ENCODE measurements at regions not wholly inside any gene's neighbourhood (a gene's known extent, or its start where the extent isn't known, plus 50 kb on each side); places are given as distances from the start of the nearest gene placed in this dataset.

DNA sequence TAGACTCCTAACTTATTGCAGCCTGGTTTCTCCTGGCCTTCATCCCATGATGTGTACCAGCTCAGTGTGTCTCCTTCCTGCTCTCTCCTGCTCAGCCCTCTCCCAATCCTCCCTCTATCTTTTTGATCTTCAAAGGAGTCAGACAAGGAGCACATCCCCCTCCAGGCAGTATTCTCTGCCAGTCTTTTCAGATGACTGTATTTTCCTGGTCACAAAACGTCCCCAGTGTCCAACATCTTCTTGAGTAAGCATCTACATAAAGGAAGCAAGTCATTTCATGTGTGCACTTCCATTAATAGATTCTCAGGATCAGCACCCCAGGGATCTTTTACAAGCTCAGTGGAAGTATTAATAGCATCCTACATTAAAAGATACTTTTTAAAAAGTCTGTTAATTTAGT lies 148.9 kb upstream of the THBS1 start:
- peaks cover 3 to 16% (median 9%) of the 10 kb centered on the region in 4 donors for H3K4me1 Mint-ChIP-seq
- no peaks in the 10 kb centered on the region for H3K36me3 Mint-ChIP-seq
- Histone ChIP-seq H3K9me3 (ENCODE audit: control insufficient read depth in 2 of 2, low read length in 2 of 2) (no peaks in the 10 kb centered on the region), H3K27ac (ENCODE audit: insufficient read depth, low read length, poor library complexity, severe bottlenecking) (no peak overlapping the region), H3K4me3 (ENCODE audit: low read depth, low read length) (no peak overlapping the region), H3K4me1 (ENCODE audit: control insufficient read depth, insufficient read depth, low read length, poor library complexity, severe bottlenecking) (peaks cover 11% of the 10 kb centered on the region), H3K36me3 (ENCODE audit: control insufficient read depth, insufficient read depth, low read length) (no peaks in the 10 kb centered on the region), H3K27me3 (ENCODE audit: control insufficient read depth, insufficient read depth, low read length) (peaks cover 26% of the 10 kb centered on the region)
- peaks cover 51% of the 10 kb centered on the region for H3K27me3 Mint-ChIP-seq
- no peak overlapping the region for H3K4me3 Mint-ChIP-seq
- no peak for DNase-seq
- H3K27ac Mint-ChIP-seq = no peak overlapping the region
- ATAC-seq (ENCODE audit: low read depth in 2 of 2) = no peak
- peaks cover 0 to 8% (median 0%) of the 10 kb centered on the region in 7 donors for H3K9me3 Mint-ChIP-seq

DNA sequence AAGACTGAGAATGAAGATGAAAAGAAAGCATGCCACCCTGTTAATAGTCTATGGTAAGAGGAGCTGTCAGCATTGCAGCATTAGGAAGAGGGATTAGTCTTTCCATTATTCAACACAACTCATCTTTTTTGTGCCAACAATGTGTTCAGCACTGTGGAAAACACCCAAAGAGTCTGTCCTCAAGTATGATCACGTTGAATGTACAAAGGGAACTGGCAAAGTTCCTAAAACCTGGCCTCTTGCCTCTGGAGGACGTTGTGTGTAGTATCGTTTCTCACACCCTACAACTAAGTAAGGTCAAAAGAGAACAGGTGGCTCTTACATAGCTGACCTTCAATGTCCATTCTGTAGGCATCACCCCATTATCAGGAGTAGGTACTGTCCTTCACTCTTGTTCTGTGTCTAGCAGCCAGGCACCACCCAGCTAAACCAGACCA lies 147.9 kb upstream of the THBS1 start:
- Mint-ChIP-seq H3K9me3 (peaks cover 0 to 8% (median 0%) of the 10 kb centered on the region in 7 donors), H3K4me1 (peaks cover 0 to 7% (median 4%) of the 10 kb centered on the region in 4 donors), H3K27ac (no peak overlapping the region), H3K4me3 (no peak overlapping the region), H3K36me3 (no peaks in the 10 kb centered on the region), H3K27me3 (peaks cover 42% of the 10 kb centered on the region)
- no peak for ATAC-seq (ENCODE audit: low read depth in 2 of 2)
- H3K27ac ChIP-seq (ENCODE audit: insufficient read depth, low read length, poor library complexity, severe bottlenecking) = no peak overlapping the region
- no peak for DNase-seq
- H3K27me3 ChIP-seq (ENCODE audit: control insufficient read depth, insufficient read depth, low read length) = peaks cover 30% of the 10 kb centered on the region
- no peak overlapping the region for H3K4me3 ChIP-seq (ENCODE audit: low read depth, low read length)
- H3K9me3 ChIP-seq (ENCODE audit: control insufficient read depth in 2 of 2, low read length in 2 of 2) = no peaks in the 10 kb centered on the region
- H3K4me1 ChIP-seq (ENCODE audit: control insufficient read depth, insufficient read depth, low read length, poor library complexity, severe bottlenecking) = peaks cover 2% of the 10 kb centered on the region
- no peaks in the 10 kb centered on the region for H3K36me3 ChIP-seq (ENCODE audit: control insufficient read depth, insufficient read depth, low read length)

DNA sequence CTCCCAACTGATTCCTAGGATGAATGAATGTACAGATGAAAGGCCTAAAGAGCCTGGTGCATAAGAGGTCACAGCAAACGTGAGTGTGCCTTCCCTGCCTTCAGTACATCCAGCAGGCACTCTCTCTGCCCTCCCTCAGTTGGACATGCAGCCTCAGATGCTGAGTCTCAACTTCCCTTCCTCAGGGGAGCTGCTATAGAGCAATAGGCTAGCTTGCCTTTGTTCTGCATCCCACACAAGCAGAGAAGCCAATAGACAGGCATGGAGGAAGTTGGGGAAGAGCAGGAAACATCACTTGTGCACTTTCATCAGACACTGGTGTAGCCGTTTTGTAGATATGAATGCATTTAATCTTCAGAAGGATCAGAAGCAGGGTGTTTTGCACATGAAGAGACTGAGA lies 147.5 kb upstream of the THBS1 start:
- Mint-ChIP-seq H3K4me3 (no peak overlapping the region), H3K27me3 (peaks cover 40% of the 10 kb centered on the region), H3K9me3 (peaks cover 0 to 8% (median 0%) of the 10 kb centered on the region in 7 donors), H3K4me1 (peaks cover 0 to 6% (median 1%) of the 10 kb centered on the region in 4 donors), H3K36me3 (no peaks in the 10 kb centered on the region), H3K27ac (no peak overlapping the region)
- no peaks in the 10 kb centered on the region for H3K36me3 ChIP-seq (ENCODE audit: control insufficient read depth, insufficient read depth, low read length)
- H3K4me3 ChIP-seq (ENCODE audit: low read depth, low read length) = no peak overlapping the region
- no peak overlapping the region for H3K27ac ChIP-seq (ENCODE audit: insufficient read depth, low read length, poor library complexity, severe bottlenecking)
- H3K9me3 ChIP-seq (ENCODE audit: control insufficient read depth in 2 of 2, low read length in 2 of 2) = no peaks in the 10 kb centered on the region
- H3K4me1 ChIP-seq (ENCODE audit: control insufficient read depth, insufficient read depth, low read length, poor library complexity, severe bottlenecking) = no peaks in the 10 kb centered on the region
- peaks cover 27% of the 10 kb centered on the region for H3K27me3 ChIP-seq (ENCODE audit: control insufficient read depth, insufficient read depth, low read length)
- DNase-seq (no peak), ATAC-seq (ENCODE audit: low read depth in 2 of 2) (no peak)

DNA sequence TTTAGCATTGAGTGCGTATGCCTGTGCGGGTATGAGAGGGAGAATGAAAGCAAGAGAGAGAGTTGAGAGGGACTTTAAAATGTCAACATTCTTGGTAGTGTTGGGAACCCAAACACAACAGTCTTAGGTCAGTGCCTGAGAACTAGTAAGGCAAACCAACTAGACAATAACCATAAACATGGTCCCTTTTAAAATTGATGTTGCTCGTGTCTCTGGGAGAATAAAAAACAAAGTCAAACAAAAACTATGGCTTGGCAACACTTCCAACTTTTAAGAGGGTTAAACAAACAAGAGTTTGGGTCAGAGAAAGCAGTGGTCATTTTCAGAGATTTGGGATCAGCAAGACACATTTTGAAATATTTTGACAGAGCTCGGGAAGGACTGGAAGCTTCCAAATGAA lies 146.7 kb upstream of the THBS1 start:
- Histone ChIP-seq H3K4me3 (ENCODE audit: low read depth, low read length) (no peak overlapping the region), H3K36me3 (ENCODE audit: control insufficient read depth, insufficient read depth, low read length) (no peaks in the 10 kb centered on the region), H3K27ac (ENCODE audit: insufficient read depth, low read length, poor library complexity, severe bottlenecking) (no peak overlapping the region), H3K4me1 (ENCODE audit: control insufficient read depth, insufficient read depth, low read length, poor library complexity, severe bottlenecking) (no peaks in the 10 kb centered on the region), H3K27me3 (ENCODE audit: control insufficient read depth, insufficient read depth, low read length) (peaks cover 24% of the 10 kb centered on the region), H3K9me3 (ENCODE audit: control insufficient read depth in 2 of 2, low read length in 2 of 2) (no peaks in the 10 kb centered on the region)
- H3K27ac Mint-ChIP-seq = no peak overlapping the region
- ATAC-seq (ENCODE audit: low read depth in 2 of 2) (no peak), DNase-seq (no peak)
- H3K27me3 Mint-ChIP-seq = peaks cover 38% of the 10 kb centered on the region
- peaks cover 0 to 8% (median 0%) of the 10 kb centered on the region in 7 donors for H3K9me3 Mint-ChIP-seq
- H3K4me3 Mint-ChIP-seq = no peak overlapping the region
- H3K4me1 Mint-ChIP-seq = peaks cover 0 to 6% (median under 1%) of the 10 kb centered on the region in 4 donors
- H3K36me3 Mint-ChIP-seq = no peaks in the 10 kb centered on the region

DNA sequence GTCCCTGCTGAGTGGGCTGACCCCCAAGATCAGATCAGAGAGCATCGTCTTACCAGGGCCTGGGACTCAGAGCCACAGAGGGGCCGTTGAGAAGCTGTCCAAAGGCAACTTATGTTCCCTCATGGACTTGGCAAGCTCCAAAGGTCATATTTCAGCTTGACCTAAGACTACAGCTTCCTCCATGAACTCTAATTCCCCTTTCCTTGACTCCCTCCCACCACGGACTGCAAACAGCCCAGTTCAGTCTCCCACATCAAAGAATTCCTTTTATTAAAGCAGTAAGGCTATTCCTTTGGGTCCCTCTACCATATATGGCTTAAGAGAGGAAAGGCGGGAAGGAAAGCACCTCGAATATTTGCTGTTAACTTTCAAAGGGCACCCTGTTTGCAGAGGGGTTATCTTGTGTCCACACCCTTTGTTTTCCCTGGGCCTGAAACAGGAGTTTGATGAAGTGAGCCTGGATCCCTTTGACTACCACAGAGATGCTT lies 146.1 kb upstream of the THBS1 start:
- Histone ChIP-seq H3K27me3 (ENCODE audit: control insufficient read depth, insufficient read depth, low read length) (peaks cover 22% of the 10 kb centered on the region), H3K27ac (ENCODE audit: insufficient read depth, low read length, poor library complexity, severe bottlenecking) (no peak overlapping the region), H3K4me1 (ENCODE audit: control insufficient read depth, insufficient read depth, low read length, poor library complexity, severe bottlenecking) (no peaks in the 10 kb centered on the region), H3K9me3 (ENCODE audit: control insufficient read depth in 2 of 2, low read length in 2 of 2) (no peaks in the 10 kb centered on the region), H3K36me3 (ENCODE audit: control insufficient read depth, insufficient read depth, low read length) (no peaks in the 10 kb centered on the region), H3K4me3 (ENCODE audit: low read depth, low read length) (no peak overlapping the region)
- ATAC-seq (ENCODE audit: low read depth in 2 of 2) = no peak
- no peak for DNase-seq
- peaks cover 36% of the 10 kb centered on the region for H3K27me3 Mint-ChIP-seq
- no peak overlapping the region for H3K4me3 Mint-ChIP-seq
- no peaks in the 10 kb centered on the region for H3K36me3 Mint-ChIP-seq
- H3K27ac Mint-ChIP-seq = no peak overlapping the region
- peaks cover 0 to 6% (median under 1%) of the 10 kb centered on the region in 4 donors for H3K4me1 Mint-ChIP-seq
- peaks cover 0 to 8% (median 0%) of the 10 kb centered on the region in 7 donors for H3K9me3 Mint-ChIP-seq

DNA sequence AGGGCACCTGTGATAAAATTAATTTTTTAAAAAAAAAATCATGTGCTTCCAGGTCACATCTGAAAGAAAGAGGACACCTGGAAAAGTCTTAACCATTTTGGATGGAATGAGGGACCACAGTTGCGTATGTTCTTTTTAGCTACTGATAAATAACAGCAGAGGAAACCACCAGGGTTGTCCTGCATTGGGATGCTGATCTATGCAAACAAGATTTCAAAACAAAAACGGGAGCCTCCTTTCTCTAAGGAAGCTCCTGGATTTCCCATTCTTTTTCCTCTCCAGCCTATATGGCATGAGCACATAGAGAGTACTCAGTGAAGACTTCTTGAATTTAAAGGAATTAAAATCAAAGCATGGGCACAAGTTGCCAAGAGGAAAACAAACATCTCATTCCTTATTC lies 145.6 kb upstream of the THBS1 start:
- Histone ChIP-seq H3K36me3 (ENCODE audit: control insufficient read depth, insufficient read depth, low read length) (no peaks in the 10 kb centered on the region), H3K9me3 (ENCODE audit: control insufficient read depth in 2 of 2, low read length in 2 of 2) (no peaks in the 10 kb centered on the region), H3K4me3 (ENCODE audit: low read depth, low read length) (no peak overlapping the region), H3K27me3 (ENCODE audit: control insufficient read depth, insufficient read depth, low read length) (peaks cover 19% of the 10 kb centered on the region), H3K27ac (ENCODE audit: insufficient read depth, low read length, poor library complexity, severe bottlenecking) (no peak overlapping the region), H3K4me1 (ENCODE audit: control insufficient read depth, insufficient read depth, low read length, poor library complexity, severe bottlenecking) (no peaks in the 10 kb centered on the region)
- Mint-ChIP-seq H3K27ac (no peak overlapping the region), H3K4me1 (peaks cover 0 to 2% (median 0%) of the 10 kb centered on the region in 4 donors), H3K9me3 (peaks cover 0 to 8% (median 0%) of the 10 kb centered on the region in 7 donors), H3K36me3 (no peaks in the 10 kb centered on the region), H3K27me3 (peaks cover 31% of the 10 kb centered on the region), H3K4me3 (no peak overlapping the region)
- ATAC-seq (ENCODE audit: low read depth in 2 of 2) (no peak), DNase-seq (no peak)

DNA sequence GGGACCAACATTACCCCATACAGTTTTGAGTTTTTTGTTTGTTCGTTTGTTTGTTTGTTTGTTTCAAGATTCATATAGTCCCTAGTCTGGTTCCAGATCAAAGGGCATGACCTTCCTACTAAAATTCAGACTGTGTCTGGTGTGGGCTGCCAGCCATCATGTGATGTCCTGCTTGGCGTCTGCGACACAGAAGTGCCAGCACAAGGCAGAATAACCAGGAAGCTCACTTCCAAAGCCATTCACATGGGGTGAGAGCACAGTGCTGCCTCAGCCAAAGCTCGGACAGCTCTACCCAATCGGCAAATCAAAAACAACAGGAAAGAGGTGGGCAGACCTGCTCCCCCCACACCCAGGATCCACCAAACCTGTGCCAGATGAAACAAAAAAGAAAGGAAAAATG lies 142.6 kb upstream of the THBS1 start:
- Histone ChIP-seq H3K27ac (ENCODE audit: insufficient read depth, low read length, poor library complexity, severe bottlenecking) (no peak overlapping the region), H3K9me3 (ENCODE audit: control insufficient read depth in 2 of 2, low read length in 2 of 2) (no peaks in the 10 kb centered on the region), H3K4me1 (ENCODE audit: control insufficient read depth, insufficient read depth, low read length, poor library complexity, severe bottlenecking) (no peaks in the 10 kb centered on the region), H3K36me3 (ENCODE audit: control insufficient read depth, insufficient read depth, low read length) (no peaks in the 10 kb centered on the region), H3K27me3 (ENCODE audit: control insufficient read depth, insufficient read depth, low read length) (peaks cover 18% of the 10 kb centered on the region), H3K4me3 (ENCODE audit: low read depth, low read length) (no peak overlapping the region)
- Mint-ChIP-seq H3K36me3 (no peaks in the 10 kb centered on the region), H3K27ac (peak overlapping the region in 1 of 3 donors; percentile 58), H3K4me3 (no peak overlapping the region), H3K4me1 (no peaks in the 10 kb centered on the region), H3K27me3 (peaks cover 21% of the 10 kb centered on the region), H3K9me3 (peaks cover 0 to 8% (median 0%) of the 10 kb centered on the region in 7 donors)
- DNase-seq (no peak), ATAC-seq (ENCODE audit: low read depth in 2 of 2) (no peak)

DNA sequence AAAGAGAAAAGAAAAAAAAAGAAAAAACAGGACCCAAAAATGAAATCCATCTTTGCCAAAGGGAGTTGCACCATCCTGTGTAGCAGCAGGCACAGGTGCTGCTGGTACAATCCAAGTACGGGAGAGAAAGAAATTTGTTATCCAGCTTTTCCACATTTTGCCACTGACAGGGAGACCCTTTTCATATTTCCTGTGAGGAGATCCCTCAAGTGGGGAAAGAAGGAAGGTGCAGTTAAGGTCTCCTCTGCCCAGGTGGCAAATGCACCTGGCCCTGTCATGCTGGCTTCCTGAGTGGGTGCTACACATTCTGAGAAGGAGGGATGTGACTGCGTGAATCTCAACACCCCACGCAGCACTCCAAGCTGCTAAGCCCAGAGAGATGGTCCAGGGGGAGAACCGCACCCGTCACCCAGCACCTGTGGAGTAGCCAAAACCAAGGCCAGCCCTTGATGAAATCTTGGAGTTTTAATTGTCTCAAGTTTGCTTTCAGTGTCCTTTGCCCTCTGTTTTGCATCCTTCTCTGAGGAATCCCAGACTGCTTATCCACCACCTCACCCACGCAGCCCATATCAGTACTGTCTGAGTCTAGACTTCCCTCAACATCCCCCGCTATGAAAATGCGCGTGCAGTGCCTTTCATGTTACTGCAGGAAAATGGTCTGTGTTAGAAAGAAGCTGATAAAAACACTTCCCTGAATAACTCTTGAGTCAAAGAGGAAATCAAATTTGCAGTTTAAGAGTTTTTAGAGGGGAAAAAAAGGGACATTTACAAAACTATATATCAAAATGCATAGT lies 141.9 kb upstream of the THBS1 start:
- Histone ChIP-seq H3K27me3 (ENCODE audit: control insufficient read depth, insufficient read depth, low read length) (peaks cover 17% of the 10 kb centered on the region), H3K4me3 (ENCODE audit: low read depth, low read length) (no peak overlapping the region), H3K4me1 (ENCODE audit: control insufficient read depth, insufficient read depth, low read length, poor library complexity, severe bottlenecking) (no peaks in the 10 kb centered on the region), H3K9me3 (ENCODE audit: control insufficient read depth in 2 of 2, low read length in 2 of 2) (no peaks in the 10 kb centered on the region), H3K36me3 (ENCODE audit: control insufficient read depth, insufficient read depth, low read length) (no peaks in the 10 kb centered on the region), H3K27ac (ENCODE audit: insufficient read depth, low read length, poor library complexity, severe bottlenecking) (no peak overlapping the region)
- no peak overlapping the region for H3K4me3 Mint-ChIP-seq
- H3K36me3 Mint-ChIP-seq = no peaks in the 10 kb centered on the region
- no peak overlapping the region for H3K27ac Mint-ChIP-seq
- no peaks in the 10 kb centered on the region for H3K4me1 Mint-ChIP-seq
- H3K27me3 Mint-ChIP-seq = peaks cover 21% of the 10 kb centered on the region
- peaks cover 0 to 8% (median 0%) of the 10 kb centered on the region in 7 donors for H3K9me3 Mint-ChIP-seq
- DNase-seq (no peak), ATAC-seq (ENCODE audit: low read depth in 2 of 2) (no peak)
